NCI-H1436 treated with DMSO at 0.1 percent for 48 hours (cell line): ENCODE measurements at regions not wholly inside any gene's neighbourhood (a gene's known extent, or its start where the extent isn't known, plus 50 kb on each side); places are given as distances from the start of the nearest gene placed in this dataset.
"Not testable (repeated sequence)": the region's sequence is repeated elsewhere in the genome, so short reads cannot be mapped to it uniquely, and the experiment has no call there.

Experiments
- DNase-seq: peaks from one replicate; lab custom pipeline; 2025; lab: John Stamatoyannopoulos, UW

DNA sequence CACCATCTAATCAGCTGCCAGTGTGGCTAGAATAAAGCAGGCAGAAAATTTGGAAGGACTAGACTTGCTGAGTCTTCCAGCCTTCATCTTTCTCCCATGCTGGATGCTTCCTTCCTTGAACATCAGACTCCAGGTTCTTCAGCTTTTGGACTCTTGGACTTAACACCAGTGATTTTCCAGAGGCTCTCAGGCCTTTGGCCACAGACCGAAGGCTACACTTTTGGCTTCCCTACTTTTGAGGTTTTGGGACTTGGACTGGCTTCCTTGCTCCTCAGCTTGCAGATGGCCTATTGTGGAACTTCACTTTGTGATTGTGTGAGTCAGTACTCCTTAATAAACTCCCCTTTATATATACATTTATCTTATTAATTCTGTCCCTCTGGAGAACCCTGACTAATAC lies 129.8 kb upstream of the MB21D2 start:
- DNase-seq: not testable (repeated sequence)

DNA sequence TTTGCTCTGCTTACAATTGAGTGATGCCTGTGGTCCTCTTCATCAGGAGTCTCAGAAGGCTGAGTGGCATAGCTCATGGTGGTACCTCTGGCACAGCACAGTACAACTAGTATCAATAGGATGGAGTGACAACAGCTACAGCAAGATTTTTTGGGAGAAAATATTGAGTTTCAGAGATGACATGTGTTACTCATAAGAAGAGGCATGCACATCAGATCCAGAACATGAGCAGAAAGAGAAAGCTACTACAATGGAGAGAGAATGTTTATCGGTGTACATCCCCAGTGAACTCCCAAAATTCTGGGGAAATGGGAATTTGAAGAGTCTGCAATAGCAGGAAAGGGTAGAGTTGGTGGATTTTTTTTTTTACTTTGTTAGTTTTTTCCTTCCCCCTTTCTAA lies 130.5 kb upstream of the MB21D2 start:
- DNase-seq: no peak

DNA sequence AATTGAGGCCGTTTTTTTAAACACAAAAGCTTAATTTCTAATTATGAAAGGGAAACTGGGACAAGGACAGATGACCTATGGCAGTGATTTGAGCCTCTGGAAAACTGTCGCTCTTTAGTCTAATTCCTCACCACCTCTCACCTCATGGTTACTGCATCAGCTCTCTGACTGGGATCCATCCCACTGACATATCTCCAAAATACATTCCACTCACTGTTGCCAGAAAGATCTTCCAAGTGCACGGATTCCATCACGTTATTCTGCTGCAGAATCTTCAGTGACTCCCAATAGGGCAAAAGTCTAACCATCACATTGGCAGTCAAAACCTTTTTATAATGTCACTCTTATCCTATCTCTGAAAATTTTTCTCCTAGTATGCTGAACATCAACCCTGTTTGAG lies 132.3 kb upstream of the MB21D2 start:
- DNase-seq: no peak

DNA sequence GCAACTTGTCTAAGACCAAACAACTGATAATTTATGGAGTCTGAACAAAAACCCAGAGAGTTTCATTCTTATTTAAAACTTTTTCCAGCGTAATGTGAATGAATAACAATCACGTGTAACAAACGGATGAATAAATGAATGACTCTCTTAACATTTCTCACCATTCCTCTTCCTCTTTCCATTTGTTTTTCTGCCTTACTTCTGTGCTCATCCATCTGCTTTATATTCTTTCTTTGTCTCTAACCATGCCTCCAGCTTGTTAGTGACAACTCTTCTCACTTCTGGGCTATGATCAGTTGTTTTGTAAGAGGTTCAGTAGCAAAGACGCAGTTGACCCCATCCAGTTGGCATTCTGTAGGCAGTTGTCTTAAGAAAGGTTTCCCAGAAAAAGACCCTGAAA lies 133.7 kb upstream of the MB21D2 start:
- DNase-seq: no peak

DNA sequence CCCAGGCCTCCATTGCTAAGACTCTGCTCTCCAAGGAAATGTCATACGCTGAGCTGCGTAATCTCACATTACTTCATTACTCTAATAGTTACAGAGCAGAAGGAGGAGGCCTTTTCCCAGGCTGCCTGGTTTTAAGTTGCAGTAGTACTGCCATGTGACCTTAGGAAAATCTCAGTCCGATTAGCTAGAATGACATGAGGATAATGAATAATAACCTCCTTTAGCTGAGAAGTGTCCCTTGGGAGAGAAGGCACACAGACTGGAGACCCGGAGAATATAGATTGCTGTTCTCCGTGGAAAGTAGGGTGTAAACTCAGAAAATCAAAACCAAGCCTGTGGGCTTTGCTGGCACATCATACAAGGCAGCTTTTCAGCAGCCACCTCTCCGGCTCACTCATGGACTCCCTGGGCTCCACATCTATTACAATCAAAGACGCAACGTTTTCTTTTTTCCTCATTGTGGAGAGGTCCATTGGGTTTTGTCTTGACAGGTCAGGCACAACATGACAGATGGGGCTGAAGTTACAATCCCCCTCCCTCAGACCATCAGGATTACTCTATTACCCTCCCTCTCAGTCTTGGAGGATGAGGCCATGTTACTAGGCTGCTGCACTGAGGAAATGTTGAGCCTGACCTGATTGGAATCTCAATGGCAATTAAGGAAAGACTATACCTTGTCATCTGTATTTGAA lies 134.8 kb upstream of the MB21D2 start:
- DNase-seq: no peak

DNA sequence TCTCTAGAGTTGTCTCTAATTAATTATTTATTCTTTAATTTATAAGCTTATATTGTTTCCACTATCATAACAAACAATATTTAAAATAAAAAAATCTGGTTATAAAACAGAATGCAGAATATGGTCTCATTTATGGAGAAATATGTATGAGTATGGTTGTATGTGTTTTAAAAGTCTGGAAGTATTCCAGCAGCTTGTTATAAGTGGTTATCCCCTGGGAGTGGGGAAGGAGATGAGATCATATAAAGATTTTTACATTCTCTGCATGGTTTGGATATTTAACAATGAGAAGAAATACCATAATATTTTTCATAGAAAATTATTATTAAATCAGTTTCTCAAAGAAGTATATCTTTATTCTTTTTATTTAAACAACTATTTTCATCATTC lies 135.4 kb upstream of the MB21D2 start:
- DNase-seq: no peak

DNA sequence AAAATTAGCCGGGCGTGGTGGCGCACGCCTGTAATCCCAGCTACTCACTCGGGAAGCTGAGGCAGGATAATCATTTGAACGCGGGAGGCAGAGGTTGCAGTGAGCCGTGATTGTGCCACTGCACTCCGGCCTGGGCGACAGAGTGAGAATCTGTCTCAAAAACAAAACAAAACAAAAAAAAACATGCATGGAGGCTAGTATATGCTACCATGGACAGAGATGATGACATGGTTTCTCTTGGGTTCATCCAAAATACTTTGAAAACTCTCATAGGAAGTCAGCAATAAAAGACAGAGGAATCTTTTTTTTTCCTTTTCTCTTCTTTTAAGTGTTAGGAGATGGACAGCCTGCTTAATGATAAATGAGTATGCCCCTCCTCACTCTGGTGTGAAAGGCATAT lies 137.7 kb upstream of the MB21D2 start:
- no peak for DNase-seq

DNA sequence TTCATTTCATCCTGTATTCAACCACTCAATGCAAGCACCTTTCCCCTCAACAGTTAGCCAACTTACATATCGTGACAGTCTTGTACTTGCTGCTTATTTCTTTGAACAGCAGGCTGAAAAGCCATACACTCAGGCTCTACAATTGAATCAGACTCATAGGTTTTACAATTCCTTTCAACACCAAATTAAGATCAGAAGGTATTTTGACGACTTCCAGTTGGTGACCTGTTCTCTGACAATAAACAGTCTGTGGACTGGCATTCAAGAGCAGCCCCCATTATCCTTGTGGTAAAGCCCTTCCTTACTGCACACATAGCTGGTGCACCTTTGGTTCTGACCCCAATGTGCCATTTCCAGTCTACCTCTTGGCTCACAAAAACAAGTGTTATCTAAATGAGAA lies 140.0 kb upstream of the MB21D2 start:
- DNase-seq: no peak

DNA sequence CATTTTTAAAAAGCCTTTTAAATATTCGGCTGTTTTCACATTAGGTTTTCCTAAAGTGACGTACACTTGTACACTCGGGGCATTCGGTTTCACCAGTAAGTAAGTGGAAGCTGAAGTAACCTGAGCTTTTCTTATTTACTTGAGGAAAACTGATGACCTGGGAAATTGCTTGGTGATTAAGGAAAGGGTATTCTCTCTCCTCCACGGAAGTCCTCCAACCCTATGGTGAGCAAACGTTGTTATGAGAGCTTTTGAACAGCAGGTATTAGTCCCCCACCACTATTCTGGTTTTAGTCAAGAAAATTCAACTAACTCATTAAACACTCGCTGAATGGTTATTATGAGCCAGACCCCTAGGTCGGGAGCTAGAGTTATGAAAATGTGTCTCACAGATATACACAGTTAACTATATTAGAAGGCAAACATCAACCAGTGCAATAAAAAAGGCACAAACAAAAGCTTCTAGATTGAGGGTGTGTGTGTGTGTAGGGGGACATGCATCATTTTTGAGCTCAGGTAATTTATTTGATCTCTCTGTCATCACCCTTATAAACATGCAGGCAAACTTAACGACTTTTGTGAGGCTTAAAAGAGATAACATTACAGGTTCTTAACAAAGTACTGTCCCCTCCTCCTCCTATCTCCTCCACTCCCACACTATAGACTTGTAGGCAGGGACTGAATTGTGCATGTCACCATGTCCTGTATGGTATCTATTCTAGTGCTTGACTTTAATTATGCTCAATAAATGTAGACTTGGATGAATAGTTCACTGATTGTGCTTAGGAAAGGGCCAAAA lies 143.3 kb upstream of the MB21D2 start:
- no peak for DNase-seq

DNA sequence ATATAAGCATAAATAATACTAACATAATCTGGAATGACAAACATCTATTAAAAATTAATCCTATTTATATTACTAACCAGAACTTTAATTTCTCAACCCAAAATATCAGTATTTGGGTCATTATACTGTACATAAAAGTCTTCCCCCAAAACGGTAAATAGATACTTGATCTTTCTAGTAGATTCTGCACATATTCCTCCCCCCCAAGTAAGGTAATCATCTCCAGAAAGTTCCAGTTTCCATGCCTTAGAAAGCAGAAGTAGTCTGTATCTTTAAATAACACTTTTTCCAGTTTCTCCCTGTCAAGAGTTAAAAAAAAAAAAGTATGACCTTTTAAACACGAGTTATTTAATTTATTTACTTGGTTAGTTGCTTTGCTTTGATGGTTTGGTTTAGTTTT lies 150.7 kb upstream of the MB21D2 start:
- DNase-seq: no peak

DNA sequence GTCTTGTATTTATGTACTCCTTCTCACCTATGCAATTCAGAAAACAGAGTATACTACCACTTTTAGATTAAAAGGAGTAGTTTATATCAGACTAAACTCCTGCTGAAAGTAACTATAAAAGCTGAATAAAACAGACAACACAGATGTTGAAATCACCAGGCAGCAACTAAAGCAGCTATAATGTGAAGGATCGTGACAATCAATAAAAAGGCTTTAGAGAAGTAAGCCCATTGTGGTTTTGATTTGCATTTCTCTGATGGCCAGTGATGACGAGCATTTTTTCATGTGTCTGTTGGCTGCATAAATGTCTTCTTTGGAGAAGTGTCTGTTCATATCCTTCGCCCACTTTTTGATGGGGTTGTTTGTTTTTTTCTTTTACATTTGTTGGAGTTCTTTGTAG lies 152.1 kb upstream of the MB21D2 start:
- not testable (repeated sequence) for DNase-seq

DNA sequence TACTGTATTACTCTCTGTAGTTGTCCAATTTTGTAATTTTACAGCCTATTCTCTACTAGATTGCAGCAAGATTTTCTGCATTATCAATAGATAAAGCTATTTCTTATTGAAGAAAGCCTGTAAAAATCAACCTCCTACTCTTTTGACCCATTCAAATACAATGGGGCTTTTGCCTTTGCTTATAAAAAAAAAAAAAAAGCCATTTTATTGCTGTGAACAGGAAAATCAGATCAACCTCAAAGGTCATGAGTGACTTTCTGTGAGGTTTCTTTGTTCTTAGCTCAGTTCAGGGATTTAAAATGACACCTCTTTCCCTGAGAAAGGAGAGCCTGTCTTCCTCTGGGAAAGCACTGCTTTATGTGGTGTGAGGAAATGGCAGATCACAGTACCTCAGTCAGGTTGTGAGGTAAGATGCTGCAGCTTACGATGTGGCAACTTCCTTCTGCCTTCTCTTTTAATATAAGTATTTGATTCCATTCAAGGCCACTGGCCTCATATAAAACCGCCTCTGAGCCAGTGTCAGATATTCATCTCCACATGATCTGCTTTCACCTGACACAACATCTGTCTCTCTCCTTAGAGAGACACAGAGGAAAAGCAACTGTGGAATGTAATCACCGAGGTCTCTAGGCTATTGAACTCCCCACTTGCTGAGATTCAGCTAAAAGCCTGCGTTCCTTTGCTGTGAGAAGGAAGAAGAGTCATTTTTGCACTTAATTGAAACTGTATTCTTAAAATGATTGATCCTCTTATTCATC lies 161.5 kb upstream of the MB21D2 start:
- no peak for DNase-seq

DNA sequence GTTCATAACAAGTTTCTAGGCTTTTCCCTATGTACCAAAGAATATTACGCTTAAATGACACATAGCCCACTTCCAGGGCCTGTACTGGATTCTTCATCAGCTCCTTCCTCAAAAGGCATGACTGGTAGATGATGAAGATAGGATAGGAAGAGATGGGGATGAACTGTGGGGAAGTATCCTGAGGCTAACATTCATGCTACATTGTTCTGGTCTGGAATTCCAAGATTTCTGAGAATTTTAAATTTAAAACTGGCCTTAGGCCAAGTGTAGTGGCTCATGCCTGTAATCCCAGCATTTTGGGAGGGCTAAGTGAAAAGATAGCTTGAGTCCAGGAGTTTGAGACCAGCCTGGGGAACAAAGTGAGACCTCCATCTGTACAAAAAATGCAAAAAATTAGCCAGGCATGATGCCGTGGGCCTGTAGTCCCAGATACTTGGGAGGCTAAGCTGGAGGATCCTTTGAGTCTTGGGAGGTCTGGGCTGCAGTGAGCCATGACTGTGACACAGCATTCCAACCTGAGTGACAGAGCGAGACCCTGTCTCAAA lies 160.1 kb upstream of the PLAAT1 start:
- DNase-seq: no peak

DNA sequence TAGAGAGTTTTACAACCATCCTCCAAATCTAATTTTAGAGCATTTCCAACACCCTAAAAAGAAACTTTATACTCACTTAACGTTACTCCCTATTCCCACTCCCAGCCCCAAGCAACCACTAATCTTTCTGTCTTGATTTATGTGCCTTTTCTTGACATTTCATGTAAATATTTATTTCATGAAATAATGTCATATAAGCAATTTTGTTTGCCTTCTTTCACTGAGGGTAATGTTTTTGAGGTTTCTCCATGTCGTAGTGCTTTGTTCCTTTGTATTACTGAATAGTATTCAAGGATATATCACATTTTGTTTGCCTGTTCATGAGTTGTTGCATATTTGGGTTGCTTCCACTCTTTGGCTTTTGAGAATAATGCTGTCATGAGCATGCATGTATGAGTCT lies 155.4 kb upstream of the PLAAT1 start:
- no peak for DNase-seq

DNA sequence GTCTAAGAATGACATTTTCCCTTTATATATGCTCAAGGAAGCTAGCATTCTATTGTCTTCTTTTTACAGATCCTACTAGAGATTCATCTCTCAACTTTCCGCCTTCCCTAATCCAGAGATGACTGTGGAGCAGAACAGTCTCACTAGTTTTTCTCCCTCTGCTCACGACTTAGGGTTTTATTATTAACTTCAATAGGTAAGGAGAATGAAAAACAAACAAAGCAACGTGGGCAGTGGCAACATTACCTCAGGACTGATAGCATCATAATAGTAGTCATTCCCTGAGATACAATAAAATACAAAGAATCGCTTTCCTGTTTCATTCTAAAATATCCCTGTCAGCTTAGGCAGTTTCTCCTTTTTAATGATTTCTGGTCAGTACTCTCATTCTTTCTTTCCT lies 154.3 kb upstream of the PLAAT1 start:
- DNase-seq: no peak

DNA sequence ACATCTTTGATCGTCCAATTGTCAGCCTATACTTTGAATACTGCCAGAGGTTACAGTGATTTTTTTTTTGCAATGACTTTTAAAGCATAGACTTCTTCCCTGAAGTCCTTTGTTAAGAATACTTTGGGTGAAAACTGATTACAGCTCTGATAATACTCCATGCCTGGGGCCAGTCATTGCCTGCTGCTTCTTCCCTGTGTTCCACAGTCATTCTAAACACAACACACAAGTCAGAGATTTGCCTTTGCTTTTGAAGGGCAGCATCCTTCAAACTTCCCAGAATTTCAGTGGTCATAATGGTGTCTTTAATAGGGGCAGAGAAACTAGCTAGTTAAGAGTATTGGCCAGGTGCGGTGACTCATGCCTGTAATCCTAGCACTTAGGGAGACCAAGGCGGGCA lies 153.7 kb upstream of the PLAAT1 start:
- DNase-seq: no peak

DNA sequence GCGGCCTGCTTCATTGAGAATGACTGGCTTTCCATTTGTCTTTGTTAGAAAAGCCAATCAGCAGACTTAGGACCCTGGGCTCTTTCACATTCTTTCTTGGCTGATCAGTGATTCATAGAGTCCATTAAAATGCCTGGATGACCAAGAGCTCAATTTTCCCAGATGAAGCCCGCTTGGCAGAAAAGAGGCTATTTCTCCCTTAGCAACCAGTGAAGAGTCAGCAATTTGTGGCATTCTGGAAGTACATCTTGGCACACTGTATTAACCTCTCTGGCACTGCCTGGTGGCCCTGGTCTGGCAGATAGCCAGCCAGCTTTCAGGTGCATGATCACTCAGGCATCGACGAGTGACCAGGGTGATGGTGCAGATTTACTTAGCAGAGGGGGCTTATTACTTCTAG lies 145.7 kb upstream of the PLAAT1 start:
- no peak for DNase-seq

DNA sequence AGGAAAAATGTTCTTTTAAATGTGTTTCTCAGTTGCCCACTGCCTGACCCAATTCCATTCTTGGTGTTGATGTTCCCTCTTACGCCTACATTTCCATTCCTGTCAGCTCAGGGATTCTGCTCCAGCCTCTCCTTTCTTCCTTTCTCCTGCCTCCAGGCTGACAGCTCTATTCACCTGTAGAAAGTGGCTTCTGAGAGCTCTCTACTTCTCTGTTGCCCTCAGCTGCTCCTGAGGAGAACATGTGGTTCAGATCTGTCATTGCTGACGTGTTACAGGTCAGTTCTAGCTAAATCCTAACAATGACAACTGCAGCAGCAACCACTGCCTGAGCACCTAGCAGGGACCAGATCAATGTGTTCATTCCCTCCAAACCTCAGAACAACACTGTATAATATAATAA lies 144.9 kb upstream of the PLAAT1 start:
- DNase-seq: no peak

DNA sequence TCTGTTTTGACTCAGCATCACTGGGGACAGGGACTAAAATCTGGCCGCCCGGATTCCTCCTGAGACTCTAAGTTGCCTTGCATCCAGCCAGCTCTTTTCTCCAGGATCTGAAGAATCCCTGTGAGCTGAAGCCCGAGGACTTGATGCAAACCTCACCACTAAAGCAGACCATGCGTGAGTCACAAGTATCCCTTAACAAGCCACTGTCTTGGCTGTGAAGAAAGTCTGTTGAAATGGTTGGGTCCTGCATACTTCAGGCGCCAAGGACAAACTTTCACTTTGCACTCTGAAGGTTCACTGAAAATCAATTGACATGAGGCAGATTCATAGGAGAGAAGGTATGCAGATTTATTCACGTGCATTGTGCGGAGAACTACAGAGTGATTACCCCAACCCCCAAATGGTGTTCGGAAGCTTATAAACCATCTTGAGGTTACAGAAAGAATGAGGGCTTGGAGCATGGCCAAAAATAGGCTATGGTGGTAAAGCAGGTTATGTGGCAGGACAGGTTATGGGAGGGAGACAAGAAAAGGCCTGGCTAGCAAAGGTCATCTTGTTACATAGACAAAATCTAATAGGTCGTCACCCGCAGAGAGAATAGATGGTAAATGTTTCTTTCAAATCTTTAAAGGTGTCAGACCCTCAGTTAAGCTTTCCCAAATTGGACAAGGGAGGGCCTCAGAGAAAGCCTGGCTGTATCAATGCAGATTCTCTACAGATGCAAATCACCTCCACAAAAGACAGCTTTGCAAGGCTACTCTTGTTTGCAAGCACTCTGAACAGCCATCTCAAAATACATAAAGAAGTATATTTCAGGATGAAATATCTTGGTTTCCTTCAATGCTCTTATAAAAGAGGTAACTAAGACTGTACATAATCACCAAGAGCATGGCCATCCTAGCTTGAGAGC lies 126.3 kb upstream of the PLAAT1 start:
- DNase-seq: no peak

DNA sequence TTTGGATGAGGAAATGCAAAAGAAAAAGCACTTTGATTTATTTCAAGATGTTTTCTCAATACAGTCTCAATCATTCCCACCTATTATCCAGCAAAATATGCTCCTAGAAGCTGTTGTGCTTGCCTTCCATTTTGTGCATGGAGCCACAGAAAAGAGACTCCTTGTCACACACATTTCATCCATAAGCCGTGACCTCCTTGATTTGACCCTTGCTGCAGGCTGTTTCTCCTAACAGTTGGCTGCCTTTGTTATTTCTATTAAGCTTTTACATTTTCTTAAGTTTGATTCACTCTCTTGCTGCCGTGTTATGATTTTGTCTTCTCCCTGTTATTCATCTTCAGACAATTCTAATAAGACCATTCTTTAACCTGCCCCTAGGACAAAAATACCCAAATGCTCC lies 124.2 kb upstream of the PLAAT1 start:
- DNase-seq: no peak

DNA sequence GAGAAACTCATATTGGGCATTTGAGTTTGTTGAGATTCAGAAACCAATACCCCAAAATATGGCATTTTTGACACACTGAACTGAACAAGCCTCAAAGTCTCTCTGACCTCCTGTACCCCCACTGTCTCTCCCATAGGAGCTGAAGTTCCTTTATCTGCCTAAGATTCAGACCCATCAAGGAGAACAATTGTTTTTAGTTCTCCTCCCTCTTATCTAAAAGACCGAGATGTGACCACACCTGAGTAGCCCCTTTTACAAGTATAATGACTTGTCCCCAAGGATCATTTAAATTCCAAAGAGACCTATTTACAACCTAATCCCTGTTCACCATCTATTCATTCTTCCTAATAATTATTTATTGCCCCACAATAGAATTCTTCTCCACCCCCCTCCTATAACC lies 122.1 kb upstream of the PLAAT1 start:
- no peak for DNase-seq

DNA sequence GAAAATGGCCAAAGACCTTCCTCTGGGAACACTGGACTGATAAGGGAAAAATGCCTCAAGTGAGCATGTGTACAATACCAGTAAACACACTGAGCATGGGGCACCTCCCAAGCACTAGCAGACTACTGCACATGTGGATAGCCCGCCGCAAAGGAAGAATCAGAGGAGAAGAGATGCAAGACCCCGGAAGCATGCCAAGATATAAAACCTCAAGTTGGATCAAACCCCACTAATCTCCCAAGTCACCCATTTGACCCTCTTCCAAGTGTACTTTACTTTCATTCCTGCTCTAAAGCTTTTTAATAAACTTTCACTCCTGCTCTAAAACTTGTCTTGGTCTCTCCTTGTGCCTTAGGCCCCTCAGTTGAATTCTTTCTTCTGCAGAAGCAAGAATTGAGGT lies 121.1 kb upstream of the PLAAT1 start:
- DNase-seq: no peak
